Osteoblast (primary cell): ENCODE measurements at regions not wholly inside any gene's neighbourhood (a gene's known extent, or its start where the extent isn't known, plus 50 kb on each side); places are given as distances from the start of the nearest gene placed in this dataset.

ENCODE experiments used
- DNase-seq: peaks from one replicate; pipeline ENCODE4 v3.0.0; 2011; ENCODE audit warnings: low spot score, mixed read lengths; ENCODE audit not compliant: insufficient read length; ENCODE audit errors: missing footprints
- H2AFZ ChIP-seq: 2 replicates; pipeline ENCODE4 v1.6.0; 2011; ENCODE audit warnings: mild to moderate bottlenecking, low read length
- H3K27ac ChIP-seq: 2 replicates; pipeline ENCODE4 v1.5.1; 2011; ENCODE audit warnings: mild to moderate bottlenecking, low read depth, low read length, moderate library complexity
- H3K27me3 ChIP-seq: 2 replicates; pipeline ENCODE4 v1.6.0; 2012; ENCODE audit warnings: mild to moderate bottlenecking, control low read depth, inconsistent platforms, low read length, moderate library complexity; ENCODE audit not compliant: insufficient read depth
- H3K36me3 ChIP-seq: 2 replicates; pipeline ENCODE4 v1.5.1; 2011; ENCODE audit warnings: mild to moderate bottlenecking, low read length, control low read depth, moderate library complexity; ENCODE audit not compliant: insufficient read depth
- H3K4me1 ChIP-seq: 2 replicates; pipeline ENCODE4 v1.5.1; 2011; ENCODE audit warnings: mild to moderate bottlenecking, low read length, control low read depth, moderate library complexity; ENCODE audit not compliant: insufficient read depth
- H3K4me2 ChIP-seq: 2 replicates; pipeline ENCODE4 v1.6.0; 2011; ENCODE audit warnings: mild to moderate bottlenecking, low read length; ENCODE audit not compliant: insufficient read depth
- H3K4me3 ChIP-seq: fragments of 200-600 bp; sonication (generic); 3 replicates; pipeline ENCODE4 v1.5.1; 2012; ENCODE audit warnings: mild to moderate bottlenecking, low read length, inconsistent platforms; ENCODE audit not compliant: insufficient read depth
- H3K79me2 ChIP-seq: 2 replicates; pipeline ENCODE4 v1.6.0; 2012; ENCODE audit warnings: mild to moderate bottlenecking, low read length, control low read depth, inconsistent platforms; ENCODE audit not compliant: insufficient read depth
- H3K9me3 ChIP-seq: 2 replicates; pipeline ENCODE4 v1.5.1; 2011; ENCODE audit warnings: low read depth, low read length, control low read depth
- H4K20me1 ChIP-seq: 2 replicates; pipeline ENCODE4 v1.6.0; 2012; ENCODE audit warnings: mild to moderate bottlenecking, low read length, control low read depth; ENCODE audit not compliant: insufficient read depth
- TF ChIP-seq, protein P1 (sequence below): IDR thresholded peaks from 2 replicates; pipeline ENCODE4 v1.5.1; 2011; ENCODE audit warnings: mild to moderate bottlenecking, low read depth, low read length, moderate library complexity; ENCODE audit errors: extremely low read depth

- H3K9me3 ChIP-seq: no peaks in the 10 kb centered on the region
- H3K27ac ChIP-seq: no peak overlapping the region
- H4K20me1 ChIP-seq: no peaks in the 10 kb centered on the region
- H3K4me3 ChIP-seq: no peak overlapping the region
- H3K27me3 ChIP-seq: no peaks in the 10 kb centered on the region
- no peak overlapping the region for H3K4me2 ChIP-seq
- no peak for DNase-seq
- H3K79me2 ChIP-seq: no peaks in the 10 kb centered on the region
- no peak overlapping the region for H2AFZ ChIP-seq
- H3K4me1 ChIP-seq: no peaks in the 10 kb centered on the region
- no peaks in the 10 kb centered on the region for H3K36me3 ChIP-seq
- TF ChIP-seq, protein P1, sequence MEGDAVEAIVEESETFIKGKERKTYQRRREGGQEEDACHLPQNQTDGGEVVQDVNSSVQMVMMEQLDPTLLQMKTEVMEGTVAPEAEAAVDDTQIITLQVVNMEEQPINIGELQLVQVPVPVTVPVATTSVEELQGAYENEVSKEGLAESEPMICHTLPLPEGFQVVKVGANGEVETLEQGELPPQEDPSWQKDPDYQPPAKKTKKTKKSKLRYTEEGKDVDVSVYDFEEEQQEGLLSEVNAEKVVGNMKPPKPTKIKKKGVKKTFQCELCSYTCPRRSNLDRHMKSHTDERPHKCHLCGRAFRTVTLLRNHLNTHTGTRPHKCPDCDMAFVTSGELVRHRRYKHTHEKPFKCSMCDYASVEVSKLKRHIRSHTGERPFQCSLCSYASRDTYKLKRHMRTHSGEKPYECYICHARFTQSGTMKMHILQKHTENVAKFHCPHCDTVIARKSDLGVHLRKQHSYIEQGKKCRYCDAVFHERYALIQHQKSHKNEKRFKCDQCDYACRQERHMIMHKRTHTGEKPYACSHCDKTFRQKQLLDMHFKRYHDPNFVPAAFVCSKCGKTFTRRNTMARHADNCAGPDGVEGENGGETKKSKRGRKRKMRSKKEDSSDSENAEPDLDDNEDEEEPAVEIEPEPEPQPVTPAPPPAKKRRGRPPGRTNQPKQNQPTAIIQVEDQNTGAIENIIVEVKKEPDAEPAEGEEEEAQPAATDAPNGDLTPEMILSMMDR: no peak
Observed at GRCh38 chr14:106203438-106203837, 677.1 kb downstream of the TMEM121 start.

DNA sequence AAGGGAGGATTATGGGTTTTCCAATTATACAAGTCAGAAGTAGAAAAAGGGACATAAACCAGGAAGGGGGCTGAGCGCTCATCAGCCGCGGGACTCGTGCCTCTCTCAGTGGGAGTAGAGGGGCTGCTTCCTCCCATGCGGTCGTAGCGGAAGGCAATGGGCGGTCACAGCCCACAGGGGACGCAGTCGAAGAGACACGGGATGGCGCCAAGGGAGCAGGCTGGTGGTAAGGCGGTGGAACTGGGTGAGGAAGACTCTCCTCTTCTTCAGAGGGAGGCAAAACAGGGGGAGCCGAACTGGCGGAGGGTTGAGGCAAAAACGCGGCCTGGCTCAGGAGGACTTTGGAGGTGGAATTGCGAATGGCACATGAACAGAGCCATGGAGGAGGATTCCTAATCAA lies 677.7 kb downstream of the TMEM121 start:
- no peaks in the 10 kb centered on the region for H3K9me3 ChIP-seq
- H2AFZ ChIP-seq: no peak overlapping the region
- H3K4me1 ChIP-seq: no peaks in the 10 kb centered on the region
- no peaks in the 10 kb centered on the region for H4K20me1 ChIP-seq
- no peak overlapping the region for H3K4me3 ChIP-seq
- no peaks in the 10 kb centered on the region for H3K36me3 ChIP-seq
- H3K4me2 ChIP-seq: no peak overlapping the region
- H3K27me3 ChIP-seq: no peaks in the 10 kb centered on the region
- no peak for DNase-seq
- H3K79me2 ChIP-seq: no peaks in the 10 kb centered on the region
- TF ChIP-seq, protein P1: no peak
- no peak overlapping the region for H3K27ac ChIP-seq

- no peak for DNase-seq
- Histone ChIP-seq H2AFZ (no peak overlapping the region), H3K4me2 (no peak overlapping the region), H3K9me3 (no peaks in the 10 kb centered on the region), H3K27me3 (no peaks in the 10 kb centered on the region), H3K79me2 (no peaks in the 10 kb centered on the region), H4K20me1 (no peaks in the 10 kb centered on the region), H3K4me1 (no peaks in the 10 kb centered on the region), H3K27ac (no peak overlapping the region), H3K36me3 (no peaks in the 10 kb centered on the region), H3K4me3 (no peak overlapping the region)
- TF ChIP-seq, protein P1: no peak
Observed at GRCh38 chr14:106207316-106207715, 680.9 kb downstream of the TMEM121 start.

- no peak overlapping the region for H3K4me2 ChIP-seq
- H3K27ac ChIP-seq: no peak overlapping the region
- H3K36me3 ChIP-seq: no peaks in the 10 kb centered on the region
- no peaks in the 10 kb centered on the region for H3K4me1 ChIP-seq
- no peaks in the 10 kb centered on the region for H3K9me3 ChIP-seq
- no peaks in the 10 kb centered on the region for H3K27me3 ChIP-seq
- H3K79me2 ChIP-seq: no peaks in the 10 kb centered on the region
- no peak for DNase-seq
- no peak overlapping the region for H3K4me3 ChIP-seq
- TF ChIP-seq, protein P1: no peak
- no peaks in the 10 kb centered on the region for H4K20me1 ChIP-seq
- no peak overlapping the region for H2AFZ ChIP-seq
Observed at GRCh38 chr14:106208794-106209193, 682.4 kb downstream of the TMEM121 start.
